Endothelial cell of umbilical vein (primary cell): ENCODE measurements at regions not wholly inside any gene's neighbourhood (a gene's known extent, or its start where the extent isn't known, plus 50 kb on each side); places are given as distances from the start of the nearest gene placed in this dataset.

ENCODE experiments used
- BruUV-seq: library from RNA; stranded (reverse); fragments of 400-500 nt; replicated peaks from 2 replicates; lab custom pipeline; 2021; lab: Mats Ljungman, UMichigan
- CTCF ChIA-PET: fragments of 300-600, 350-600 bp; sonication (Branson Sonifier 250); formaldehyde crosslinking; loops from one replicate; lab custom pipeline; 2021; ENCODE audit warnings: antibody characterized with exemption, inconsistent platforms; lab: Charles Lee
- POLR2A ChIA-PET: fragments of 300-600, 350-600 bp; sonication (Branson Sonifier 250); formaldehyde crosslinking; loops from one replicate; lab custom pipeline; 2021; ENCODE audit warnings: antibody characterized with exemption, inconsistent platforms; lab: Charles Lee
- DNase-seq: peaks from one replicate; pipeline ENCODE4 v3.0.0-alpha.2; 2011; ENCODE audit warnings: low read depth, low spot score
- FAIRE-seq: peaks from 2 replicates; lab custom pipeline; 2011; peaks lifted over from hg19 to GRCh38; lab: Jason Lieb, UNC
- H2AFZ ChIP-seq: 2 replicates; pipeline ENCODE4 v1.6.0; 2012; ENCODE audit warnings: low read depth, low read length, control low read depth, inconsistent platforms
- H3K27ac ChIP-seq: 2 replicates; pipeline ENCODE4 v1.5.1; 2011; ENCODE audit warnings: low read depth, mild to moderate bottlenecking, control low read depth, low read length, moderate library complexity; ENCODE audit not compliant: insufficient read depth
- H3K27me3 ChIP-seq, 2 experiments: 2 replicates each; pipeline versions ENCODE4 v1.6.0 to v1.6.1; 2011; ENCODE audit warnings: low read length in 2 of 2, mixed read lengths in 1 of 2; ENCODE audit not compliant: control insufficient read depth in 2 of 2, insufficient read depth in 2 of 2
- H3K36me3 ChIP-seq, 2 experiments: 2 replicates in 1 of 2; 3 replicates in 1 of 2; pipeline ENCODE4 v1.5.1; 2011; ENCODE audit warnings: low read length in 2 of 2, mild to moderate bottlenecking in 1 of 2, moderate library complexity in 1 of 2; ENCODE audit not compliant: control insufficient read depth in 2 of 2, insufficient read depth in 2 of 2; ENCODE audit errors: extremely low read depth in 1 of 2
- H3K4me1 ChIP-seq: 3 replicates; pipeline ENCODE4 v1.5.1; 2011; ENCODE audit warnings: mild to moderate bottlenecking, low read length; ENCODE audit not compliant: control insufficient read depth, insufficient read depth; ENCODE audit errors: extremely low read depth
- H3K4me2 ChIP-seq: 2 replicates; pipeline ENCODE4 v1.6.1; 2011; ENCODE audit warnings: low read length, control low read depth, mixed read lengths; ENCODE audit not compliant: insufficient read depth
- H3K4me3 ChIP-seq, 3 experiments: fragments of 200-600 bp in 1 of 3; sonication (generic), shearing (Covaris generic) in 1 of 3; replicated peaks in 1 of 3; 2 replicates each; pipeline ENCODE4 v1.5.1; 2011 to 2016; ENCODE audit warnings: control low read depth in 3 of 3, low read length in 3 of 3, mild to moderate bottlenecking in 2 of 3, inconsistent platforms in 1 of 3, low read depth in 1 of 3, moderate library complexity in 1 of 3; ENCODE audit not compliant: insufficient read depth in 1 of 3
- H3K79me2 ChIP-seq: 2 replicates; pipeline ENCODE4 v1.6.0; 2012; ENCODE audit warnings: low read length, inconsistent platforms; ENCODE audit not compliant: control insufficient read depth, insufficient read depth
- H3K9ac ChIP-seq: replicated peaks from 2 replicates; pipeline ENCODE3; 2011; ENCODE audit warnings: low read length, control low read depth; ENCODE audit not compliant: insufficient read depth; ENCODE audit errors: extremely low read depth
- H3K9me1 ChIP-seq: replicated peaks from 3 replicates; pipeline ENCODE4 v1.6.0; 2011; ENCODE audit warnings: mild to moderate bottlenecking, low read length; ENCODE audit not compliant: control insufficient read depth, insufficient read depth; ENCODE audit errors: extremely low read depth
- H3K9me3 ChIP-seq: replicated peaks from 2 replicates; pipeline ENCODE4 v1.5.1; 2012; ENCODE audit warnings: low read length, inconsistent platforms; ENCODE audit not compliant: control insufficient read depth, insufficient read depth
- H4K20me1 ChIP-seq: replicated peaks from 2 replicates; pipeline ENCODE3; 2011; ENCODE audit warnings: mild to moderate bottlenecking, low read length; ENCODE audit not compliant: control insufficient read depth, insufficient read depth; ENCODE audit errors: extremely low read depth
- EZH2 ChIP-seq: IDR thresholded peaks from 2 replicates; pipeline ENCODE4 v1.6.1; 2012; ENCODE audit warnings: borderline replicate concordance, low read depth, mild to moderate bottlenecking, moderate library complexity, low read length, inconsistent platforms; ENCODE audit not compliant: severe bottlenecking
- FOS ChIP-seq: IDR thresholded peaks from 2 replicates; pipeline ENCODE4 v1.6.1; 2011; ENCODE audit warnings: mild to moderate bottlenecking, low read length, moderate library complexity, borderline replicate concordance; ENCODE audit not compliant: insufficient read depth
- GATA2 ChIP-seq: IDR thresholded peaks from 2 replicates; pipeline ENCODE4 v1.7.0; 2011; ENCODE audit warnings: low read depth, mild to moderate bottlenecking, moderate library complexity, mixed read lengths, low read length; ENCODE audit not compliant: insufficient read length, insufficient read depth
- JUN ChIP-seq: IDR thresholded peaks from 2 replicates; pipeline ENCODE4 v1.6.1; 2011; ENCODE audit warnings: borderline replicate concordance, low read depth; ENCODE audit not compliant: insufficient read length, insufficient read depth
- MYC ChIP-seq: IDR thresholded peaks from one replicate; pipeline ENCODE4 v1.6.1; 2011; ENCODE audit warnings: mild to moderate bottlenecking, low read depth, low read length
- POLR2A ChIP-seq: IDR thresholded peaks from 2 replicates; pipeline ENCODE4 v1.6.1; 2012; ENCODE audit warnings: low read depth, mild to moderate bottlenecking, control low read depth, low read length
- POLR2AphosphoS5 ChIP-seq: IDR thresholded peaks from 2 replicates; pipeline ENCODE4 v1.6.1; 2012; ENCODE audit warnings: low read depth, mild to moderate bottlenecking, control low read depth, low read length, moderate library complexity; ENCODE audit not compliant: insufficient read depth
- dilution Hi-C: fragments of 300-500 bp; cut with MboI; formaldehyde crosslinking; loops from one replicate; pipeline ENCODE4 v1.15.0; 2019; ENCODE audit warnings: low sequenced_read_pairs; ENCODE audit not compliant: extremely low pct_ligation_motif_present
- intact Hi-C: fragments of 100-400 bp; cut with micrococcal nuclease; formaldehyde crosslinking; loops from one replicate; pipeline ENCODE4 v1.10.0; 2022
- TF ChIP-seq, protein P1 (sequence below): IDR thresholded peaks from 2 replicates; pipeline ENCODE4 v1.6.1; 2011; ENCODE audit not compliant: insufficient read depth, insufficient read length
- TF ChIP-seq, protein P2 (sequence below), 2 donors: IDR thresholded peaks; 1 replicate in 1 of 2; 2 replicates in 1 of 2; pipeline ENCODE4 v1.5.1; 2011; ENCODE audit warnings: low read length in 2 of 2, mild to moderate bottlenecking in 2 of 2, moderate library complexity in 2 of 2, control low read depth in 1 of 2, inconsistent platforms in 1 of 2, low read depth in 1 of 2; ENCODE audit not compliant: insufficient read depth in 1 of 2; ENCODE audit errors: extremely low read depth in 1 of 2

DNA sequence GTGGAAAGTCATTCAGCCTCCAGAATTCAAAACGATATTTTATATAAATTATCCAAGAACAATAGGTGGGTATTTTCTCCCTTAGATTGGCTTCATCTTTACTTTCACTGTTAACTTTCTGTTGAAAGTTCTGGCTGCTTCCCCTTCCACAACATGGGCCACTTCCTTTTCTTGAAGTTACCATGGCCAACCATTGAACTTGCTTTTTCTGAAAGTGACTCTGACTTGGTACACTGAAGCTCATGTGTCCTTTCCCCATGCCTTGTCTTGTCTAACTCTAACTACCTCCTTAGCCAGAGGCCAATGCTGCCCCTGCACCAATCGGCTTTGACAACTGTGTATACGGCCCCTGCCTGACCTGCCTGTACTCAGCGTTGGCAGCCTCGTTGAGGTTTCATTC lies 225.2 kb downstream of the FAT3 start:
- H3K36me3 ChIP-seq = no peaks in the 10 kb centered on the region
- H3K27ac ChIP-seq = no peak overlapping the region
- H3K9me3 ChIP-seq = peaks cover 2% of the 10 kb centered on the region
- H3K27me3 ChIP-seq = no peaks in the 10 kb centered on the region
- H4K20me1 ChIP-seq = no peaks in the 10 kb centered on the region
- no peak overlapping the region for H2AFZ ChIP-seq
- no peaks in the 10 kb centered on the region for H3K9me1 ChIP-seq
- H3K9ac ChIP-seq = no peak overlapping the region
- no peak overlapping the region for H3K4me3 ChIP-seq
- H3K4me1 ChIP-seq = no peaks in the 10 kb centered on the region
- dilution Hi-C loops (no loop called here), intact Hi-C loops (no loop called here)
- TF ChIP-seq POLR2A (no peak), FOS (no peak), MYC (no peak), JUN (no peak), EZH2 (no peak), GATA2 (no peak), POLR2AphosphoS5 (no peak)
- TF ChIP-seq, protein P1, sequence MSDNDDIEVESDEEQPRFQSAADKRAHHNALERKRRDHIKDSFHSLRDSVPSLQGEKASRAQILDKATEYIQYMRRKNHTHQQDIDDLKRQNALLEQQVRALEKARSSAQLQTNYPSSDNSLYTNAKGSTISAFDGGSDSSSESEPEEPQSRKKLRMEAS = no peak
- TF ChIP-seq, protein P2, sequence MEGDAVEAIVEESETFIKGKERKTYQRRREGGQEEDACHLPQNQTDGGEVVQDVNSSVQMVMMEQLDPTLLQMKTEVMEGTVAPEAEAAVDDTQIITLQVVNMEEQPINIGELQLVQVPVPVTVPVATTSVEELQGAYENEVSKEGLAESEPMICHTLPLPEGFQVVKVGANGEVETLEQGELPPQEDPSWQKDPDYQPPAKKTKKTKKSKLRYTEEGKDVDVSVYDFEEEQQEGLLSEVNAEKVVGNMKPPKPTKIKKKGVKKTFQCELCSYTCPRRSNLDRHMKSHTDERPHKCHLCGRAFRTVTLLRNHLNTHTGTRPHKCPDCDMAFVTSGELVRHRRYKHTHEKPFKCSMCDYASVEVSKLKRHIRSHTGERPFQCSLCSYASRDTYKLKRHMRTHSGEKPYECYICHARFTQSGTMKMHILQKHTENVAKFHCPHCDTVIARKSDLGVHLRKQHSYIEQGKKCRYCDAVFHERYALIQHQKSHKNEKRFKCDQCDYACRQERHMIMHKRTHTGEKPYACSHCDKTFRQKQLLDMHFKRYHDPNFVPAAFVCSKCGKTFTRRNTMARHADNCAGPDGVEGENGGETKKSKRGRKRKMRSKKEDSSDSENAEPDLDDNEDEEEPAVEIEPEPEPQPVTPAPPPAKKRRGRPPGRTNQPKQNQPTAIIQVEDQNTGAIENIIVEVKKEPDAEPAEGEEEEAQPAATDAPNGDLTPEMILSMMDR (IDR thresholded peaks at IDR 0.05; ENCODE audit: extremely low read depth in 1 of 2, insufficient read depth in 1 of 2, low read depth in 1 of 2, low read length in 2 of 2) = no peak
- DNase-seq (no peak), FAIRE-seq (no peak)
- no peaks in the 10 kb centered on the region for H3K79me2 ChIP-seq
- no peak overlapping the region for H3K4me2 ChIP-seq
- BruUV-seq = no TSS peak
- ChIA-PET POLR2A (no interaction called here), CTCF (no interaction called here)
